ENCODE measurements at regions not wholly inside any gene's neighbourhood (a gene's known extent, or its start where the extent isn't known, plus 50 kb on each side); places are given as distances from the start of the nearest gene placed in this dataset.

DNA sequence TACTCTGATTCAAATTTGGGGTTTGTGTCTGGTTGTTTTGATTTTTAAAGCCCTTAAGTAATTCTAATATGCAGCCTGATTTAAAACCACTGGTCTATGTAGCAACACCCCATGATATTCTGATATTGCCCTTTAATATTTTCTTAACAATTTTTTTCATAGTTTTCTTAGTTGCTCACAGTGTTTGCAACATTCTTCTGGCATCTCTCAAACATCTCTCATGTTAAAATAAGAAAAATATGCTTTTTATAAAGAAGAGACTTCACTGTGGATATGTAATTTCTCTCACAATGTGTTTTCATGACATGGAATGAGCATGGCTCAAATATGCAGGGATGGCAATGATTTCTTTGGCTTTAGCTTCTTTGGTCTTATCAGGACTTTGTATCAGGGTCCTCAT lies 183.7 kb downstream of the TAF11L14 start:
- TF ChIP-seq EZH2 (IDR thresholded peaks at IDR 0.05; ENCODE audit: low read length, missing control alignments) = no peak
- TF ChIP-seq, protein P1, sequence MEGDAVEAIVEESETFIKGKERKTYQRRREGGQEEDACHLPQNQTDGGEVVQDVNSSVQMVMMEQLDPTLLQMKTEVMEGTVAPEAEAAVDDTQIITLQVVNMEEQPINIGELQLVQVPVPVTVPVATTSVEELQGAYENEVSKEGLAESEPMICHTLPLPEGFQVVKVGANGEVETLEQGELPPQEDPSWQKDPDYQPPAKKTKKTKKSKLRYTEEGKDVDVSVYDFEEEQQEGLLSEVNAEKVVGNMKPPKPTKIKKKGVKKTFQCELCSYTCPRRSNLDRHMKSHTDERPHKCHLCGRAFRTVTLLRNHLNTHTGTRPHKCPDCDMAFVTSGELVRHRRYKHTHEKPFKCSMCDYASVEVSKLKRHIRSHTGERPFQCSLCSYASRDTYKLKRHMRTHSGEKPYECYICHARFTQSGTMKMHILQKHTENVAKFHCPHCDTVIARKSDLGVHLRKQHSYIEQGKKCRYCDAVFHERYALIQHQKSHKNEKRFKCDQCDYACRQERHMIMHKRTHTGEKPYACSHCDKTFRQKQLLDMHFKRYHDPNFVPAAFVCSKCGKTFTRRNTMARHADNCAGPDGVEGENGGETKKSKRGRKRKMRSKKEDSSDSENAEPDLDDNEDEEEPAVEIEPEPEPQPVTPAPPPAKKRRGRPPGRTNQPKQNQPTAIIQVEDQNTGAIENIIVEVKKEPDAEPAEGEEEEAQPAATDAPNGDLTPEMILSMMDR (conservative IDR thresholded peaks at IDR 0.05 in 1 of 2, IDR thresholded peaks at IDR 0.05 in 1 of 2; ENCODE audit: low read depth in 1 of 2, low read length in 2 of 2) = no peak
